ENCODE measurements at regions not wholly inside any gene's neighbourhood (a gene's known extent, or its start where the extent isn't known, plus 50 kb on each side); places are given as distances from the start of the nearest gene placed in this dataset.

DNA sequence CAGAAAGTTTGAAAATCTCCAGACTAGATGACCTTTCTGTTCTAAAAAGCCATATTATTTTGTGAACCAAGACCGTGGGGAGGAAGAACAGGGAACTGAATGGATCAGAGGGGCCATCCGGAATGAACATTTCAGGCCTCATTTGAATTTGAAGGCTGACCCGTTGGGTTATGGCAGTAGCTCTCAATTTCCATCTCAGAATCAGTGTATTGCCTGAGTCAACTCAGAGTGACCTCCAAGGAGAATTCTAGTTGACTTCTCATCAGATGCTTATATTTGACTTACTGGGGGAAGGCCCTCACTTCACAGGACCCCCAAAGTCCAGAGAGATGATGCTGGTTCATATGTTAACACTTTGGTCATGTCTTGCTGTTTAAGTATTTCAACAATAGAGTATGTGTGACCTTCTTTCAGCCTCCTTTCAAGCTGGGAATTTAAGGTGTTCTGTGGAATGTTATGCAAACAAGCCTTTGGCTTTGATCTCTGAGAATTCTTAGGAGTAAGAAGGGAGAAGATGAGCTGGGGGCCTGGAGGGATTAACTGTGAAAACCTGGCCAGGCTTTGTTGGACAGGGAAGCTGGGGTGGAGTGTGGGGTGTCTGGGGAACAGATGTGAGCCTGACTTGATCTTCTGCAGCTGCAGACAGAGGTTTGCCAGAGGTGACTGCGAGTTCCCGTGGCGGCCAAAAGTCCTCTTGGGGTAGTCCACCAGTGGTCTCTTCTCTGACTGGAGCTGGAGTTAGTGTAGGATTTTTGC lies 111.2 kb upstream of the RGMA start:
- Histone ChIP-seq H3K4me1 (peaks cover 0 to 11% (median 0%) of the 10 kb centered on the region in 4 donors), H3K9me3 (peaks cover 0 to 23% (median 5%) of the 10 kb centered on the region in 4 donors), H3K27ac (no peak overlapping the region), H3K27me3 (no peaks in the 10 kb centered on the region), H3K36me3 (no peaks in the 10 kb centered on the region), H3K4me3 (no peak overlapping the region)
- DNase-seq (ENCODE audit: low spot score in 2 of 2), result no peak
- WGBS, 2 donors, result 49 to 51% methylated on average over 6 of the region's 6 CpGs
- no peak for TF ChIP-seq EP300 (IDR thresholded peaks at IDR 0.05)
- no peak for TF ChIP-seq POLR2A (IDR thresholded peaks at IDR 0.05)
- TF ChIP-seq, protein P1, sequence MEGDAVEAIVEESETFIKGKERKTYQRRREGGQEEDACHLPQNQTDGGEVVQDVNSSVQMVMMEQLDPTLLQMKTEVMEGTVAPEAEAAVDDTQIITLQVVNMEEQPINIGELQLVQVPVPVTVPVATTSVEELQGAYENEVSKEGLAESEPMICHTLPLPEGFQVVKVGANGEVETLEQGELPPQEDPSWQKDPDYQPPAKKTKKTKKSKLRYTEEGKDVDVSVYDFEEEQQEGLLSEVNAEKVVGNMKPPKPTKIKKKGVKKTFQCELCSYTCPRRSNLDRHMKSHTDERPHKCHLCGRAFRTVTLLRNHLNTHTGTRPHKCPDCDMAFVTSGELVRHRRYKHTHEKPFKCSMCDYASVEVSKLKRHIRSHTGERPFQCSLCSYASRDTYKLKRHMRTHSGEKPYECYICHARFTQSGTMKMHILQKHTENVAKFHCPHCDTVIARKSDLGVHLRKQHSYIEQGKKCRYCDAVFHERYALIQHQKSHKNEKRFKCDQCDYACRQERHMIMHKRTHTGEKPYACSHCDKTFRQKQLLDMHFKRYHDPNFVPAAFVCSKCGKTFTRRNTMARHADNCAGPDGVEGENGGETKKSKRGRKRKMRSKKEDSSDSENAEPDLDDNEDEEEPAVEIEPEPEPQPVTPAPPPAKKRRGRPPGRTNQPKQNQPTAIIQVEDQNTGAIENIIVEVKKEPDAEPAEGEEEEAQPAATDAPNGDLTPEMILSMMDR (IDR thresholded peaks at IDR 0.05), result no peak

DNA sequence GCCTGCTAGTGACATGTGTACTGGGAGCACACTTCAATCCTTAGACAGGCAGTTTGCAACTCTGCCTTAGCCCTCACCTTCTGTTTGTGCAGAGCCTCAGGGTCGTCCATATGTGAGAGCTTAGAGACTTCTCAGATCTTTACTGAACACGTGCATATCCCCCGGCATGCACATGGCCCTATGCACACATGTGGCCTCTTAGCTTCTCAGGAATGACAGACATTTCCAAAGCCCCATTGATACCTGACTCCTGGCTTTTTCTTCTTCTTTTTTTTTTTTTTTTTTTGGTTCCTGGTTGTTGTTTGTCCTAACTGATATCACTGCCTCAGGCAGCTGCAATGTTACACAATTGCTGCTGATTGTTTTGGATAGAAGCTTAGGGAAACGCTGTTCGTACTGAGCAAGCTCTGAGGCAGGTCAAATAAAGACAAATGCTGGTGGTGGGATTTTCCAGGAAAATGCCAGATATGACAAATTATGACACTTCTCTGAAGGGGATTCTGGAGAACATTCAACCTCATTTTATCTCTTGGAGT lies 107.2 kb upstream of the RGMA start:
- Histone ChIP-seq H3K4me1 (peaks cover 0 to 10% (median 0%) of the 10 kb centered on the region in 4 donors), H3K27me3 (no peaks in the 10 kb centered on the region), H3K4me3 (no peak overlapping the region), H3K36me3 (no peaks in the 10 kb centered on the region), H3K27ac (no peak overlapping the region), H3K9me3 (peaks cover 0 to 23% (median 5%) of the 10 kb centered on the region in 4 donors)
- 73 to 81% methylated on average over 5 of the region's 5 CpGs for WGBS, 2 donors
- DNase-seq (ENCODE audit: low spot score in 2 of 2), result no peak
- no peak for TF ChIP-seq EP300 (IDR thresholded peaks at IDR 0.05)
- no peak for TF ChIP-seq POLR2A (IDR thresholded peaks at IDR 0.05)
- TF ChIP-seq, protein P1 (IDR thresholded peaks at IDR 0.05), result no peak

DNA sequence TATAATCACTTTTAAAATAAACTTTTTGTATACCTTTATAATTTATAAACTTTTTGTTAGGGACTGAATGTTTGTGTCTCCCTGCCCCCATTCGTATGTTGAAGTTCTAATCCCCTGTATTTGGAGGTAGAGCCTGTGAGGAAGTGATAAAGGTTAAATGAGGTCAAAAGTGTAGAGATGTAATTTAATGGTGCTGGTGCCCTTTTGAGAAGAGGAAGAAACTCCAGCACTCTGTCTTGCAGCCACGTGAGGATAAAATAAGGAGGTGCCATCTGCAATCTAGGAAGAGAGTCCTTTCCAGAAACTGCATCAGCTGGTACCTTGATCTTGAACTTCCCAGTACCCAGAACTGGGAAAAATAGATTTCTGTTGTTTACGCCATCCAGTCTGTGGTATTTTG lies 106.1 kb upstream of the RGMA start:
- Histone ChIP-seq H3K4me3 (no peak overlapping the region), H3K4me1 (no peaks in the 10 kb centered on the region), H3K27ac (no peak overlapping the region), H3K27me3 (no peaks in the 10 kb centered on the region), H3K36me3 (no peaks in the 10 kb centered on the region), H3K9me3 (peaks cover 0 to 23% (median 5%) of the 10 kb centered on the region in 4 donors)
- no peak for DNase-seq (ENCODE audit: low spot score in 2 of 2)
- no peak for TF ChIP-seq EP300 (IDR thresholded peaks at IDR 0.05)
- TF ChIP-seq, protein P1 (IDR thresholded peaks at IDR 0.05), result no peak
- no peak for TF ChIP-seq POLR2A (IDR thresholded peaks at IDR 0.05)
- 51% methylated on average over 3 of the region's 3 CpGs for WGBS, 2 donors

DNA sequence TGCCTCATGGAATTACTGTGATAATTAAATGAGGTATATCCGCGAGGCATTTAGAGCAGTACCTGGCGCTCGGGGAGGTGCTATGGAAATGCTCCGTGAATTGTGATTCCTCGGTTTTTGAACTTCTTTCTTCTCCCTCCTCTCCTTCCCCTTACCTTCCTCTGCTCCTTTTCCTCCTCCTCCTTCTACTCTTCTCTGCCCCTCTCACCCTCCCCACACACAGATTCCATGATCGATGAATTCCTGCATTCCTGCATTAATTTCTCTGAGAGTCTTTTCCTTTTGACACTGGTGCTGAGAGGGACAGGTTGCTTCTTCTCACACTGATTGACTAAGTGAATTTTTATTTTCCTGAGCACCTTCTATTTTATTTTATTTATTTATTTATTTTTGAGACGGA lies 101.2 kb upstream of the RGMA start:
- no peak overlapping the region for H3K27ac ChIP-seq
- DNase-seq (ENCODE audit: low spot score in 2 of 2), result no peak
- H3K9me3 ChIP-seq, result no peaks in the 10 kb centered on the region
- H3K4me3 ChIP-seq, result no peak overlapping the region
- H3K4me1 ChIP-seq, result no peaks in the 10 kb centered on the region
- no peaks in the 10 kb centered on the region for H3K27me3 ChIP-seq
- WGBS, 2 donors, result 83 to 85% methylated on average over 8 of the region's 8 CpGs
- TF ChIP-seq, protein P1 (IDR thresholded peaks at IDR 0.05), result no peak
- TF ChIP-seq EP300 (IDR thresholded peaks at IDR 0.05), result no peak
- no peak for TF ChIP-seq POLR2A (IDR thresholded peaks at IDR 0.05)
- no peaks in the 10 kb centered on the region for H3K36me3 ChIP-seq

DNA sequence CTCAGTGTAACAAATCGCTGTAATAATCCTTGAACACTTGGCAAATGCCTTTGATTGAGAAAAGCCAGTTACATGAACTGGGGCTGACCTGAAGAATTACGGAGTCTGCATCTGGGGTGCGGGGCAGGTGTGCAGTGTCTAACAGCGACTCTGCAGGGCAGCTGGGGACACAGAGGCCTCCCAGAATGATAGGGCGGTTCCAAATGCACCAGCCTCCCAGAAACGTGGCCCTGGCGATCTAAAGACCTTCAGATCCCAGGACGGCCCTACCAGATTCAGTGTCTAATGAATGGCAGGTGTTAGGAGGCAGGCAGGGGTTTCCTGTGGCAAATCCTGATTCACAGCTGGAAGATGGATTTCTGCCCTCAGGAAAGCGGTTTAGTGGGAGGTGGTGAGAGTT lies 100.5 kb upstream of the RGMA start:
- no peak for DNase-seq (ENCODE audit: low spot score in 2 of 2)
- Histone ChIP-seq H3K4me3 (no peak overlapping the region), H3K27ac (no peak overlapping the region), H3K36me3 (no peaks in the 10 kb centered on the region), H3K27me3 (no peaks in the 10 kb centered on the region), H3K9me3 (no peaks in the 10 kb centered on the region), H3K4me1 (no peaks in the 10 kb centered on the region)
- 54 to 56% methylated on average over 9 of the region's 9 CpGs for WGBS, 2 donors
- TF ChIP-seq, protein P1 (IDR thresholded peaks at IDR 0.05), result no peak
- TF ChIP-seq EP300 (IDR thresholded peaks at IDR 0.05) (no peak), POLR2A (IDR thresholded peaks at IDR 0.05) (no peak)

Measured in tibial nerve (tissue), 4 donors.